ENCODE measurements at regions not wholly inside any gene's neighbourhood (a gene's known extent, or its start where the extent isn't known, plus 50 kb on each side); places are given as distances from the start of the nearest gene placed in this dataset.

GRCh38 chr4:181200076-181200475 is 1043.1 kb upstream of the TENM3 start:
- DNase-seq: no peak

DNA sequence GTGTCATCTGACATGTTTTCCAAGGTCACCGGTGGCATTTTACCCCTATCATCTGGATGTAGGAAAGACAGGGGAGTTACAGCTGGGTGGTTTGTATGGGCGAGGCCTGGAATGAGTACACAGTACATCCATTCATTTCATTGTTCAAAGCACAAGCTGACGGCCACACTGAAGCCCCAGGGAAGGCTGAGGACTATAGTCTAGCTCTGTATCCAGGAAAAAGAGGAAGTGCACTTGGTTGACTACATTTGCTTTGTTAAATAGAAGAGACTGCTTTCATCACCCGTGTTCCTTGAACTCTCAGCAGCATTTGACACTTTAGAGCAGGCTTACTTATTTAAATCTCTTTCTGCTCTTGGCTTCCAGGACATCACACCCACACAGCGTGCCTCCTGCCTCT is 1041.0 kb upstream of the TENM3 start:
- no peak for DNase-seq

DNA sequence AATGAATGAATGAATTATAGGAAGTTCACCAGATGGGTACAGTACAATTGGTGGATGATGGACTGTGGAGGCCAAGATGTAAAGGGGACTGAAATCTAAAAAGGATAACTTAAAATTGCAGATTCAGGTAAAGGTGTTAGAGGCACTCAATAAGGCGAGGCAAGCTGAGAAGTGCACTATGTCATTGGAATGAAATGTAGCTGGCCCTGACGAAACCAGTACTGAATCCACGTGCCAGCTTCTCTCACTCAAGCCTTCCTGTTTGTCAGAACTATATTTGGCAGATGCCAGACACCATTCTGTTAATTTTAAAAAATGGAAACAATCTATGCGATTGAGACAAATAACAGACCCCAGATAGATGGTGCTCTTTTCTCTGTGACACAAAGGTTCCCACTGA is 1039.1 kb upstream of the TENM3 start:
- no peak for DNase-seq

- DNase-seq: no peak
Observed at GRCh38 chr4:181213551-181213950, 1029.7 kb upstream of the TENM3 start.

DNA sequence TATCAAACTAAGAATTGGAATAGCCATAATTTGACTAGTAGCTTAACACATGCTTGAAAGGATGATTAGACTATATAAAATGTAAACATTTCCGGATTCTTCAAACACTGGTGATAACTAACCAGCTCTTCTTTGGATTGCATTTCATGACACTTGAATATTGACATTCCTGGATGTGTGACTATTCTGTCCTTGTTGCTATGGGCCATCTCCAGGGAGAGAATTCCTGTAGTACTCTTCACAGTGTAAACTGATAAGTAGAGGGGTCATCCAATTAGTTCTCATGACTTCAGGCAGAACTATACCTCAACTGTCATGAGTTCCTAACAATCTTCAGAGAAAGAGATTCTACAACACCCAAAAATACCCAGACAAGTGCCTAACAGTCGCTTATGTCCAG is 1026.7 kb upstream of the TENM3 start:
- no peak for DNase-seq

DNA sequence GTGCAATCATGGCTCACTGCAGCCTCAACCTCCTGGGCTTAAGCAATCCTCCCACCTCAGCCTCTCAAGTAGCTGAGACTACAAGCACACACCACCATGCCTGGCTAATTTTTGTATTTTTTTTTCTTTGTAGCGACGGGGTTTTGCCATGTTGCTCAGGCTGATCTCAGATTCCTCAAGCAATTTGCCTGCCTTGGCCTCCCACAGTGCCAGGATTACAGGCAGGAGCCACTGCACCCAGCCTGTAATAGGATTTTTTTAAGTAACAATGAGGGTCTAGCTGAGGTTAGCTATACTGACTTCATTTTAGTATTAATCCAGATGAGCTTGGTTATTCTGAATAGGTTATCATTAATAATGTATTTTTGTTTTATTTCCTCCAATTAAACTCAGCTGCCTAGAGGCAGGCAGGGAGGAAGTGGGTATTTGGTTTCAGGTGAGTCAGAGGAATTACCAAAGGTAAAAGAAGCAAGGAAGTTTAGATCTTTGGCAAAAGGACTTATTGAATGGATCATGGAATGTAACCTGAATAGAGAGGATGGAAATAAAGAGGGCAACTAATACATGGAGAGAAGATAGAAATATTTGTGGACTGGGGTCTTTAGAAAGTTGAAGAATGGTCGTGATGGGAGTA is 1023.3 kb upstream of the TENM3 start:
- DNase-seq: no peak

DNA sequence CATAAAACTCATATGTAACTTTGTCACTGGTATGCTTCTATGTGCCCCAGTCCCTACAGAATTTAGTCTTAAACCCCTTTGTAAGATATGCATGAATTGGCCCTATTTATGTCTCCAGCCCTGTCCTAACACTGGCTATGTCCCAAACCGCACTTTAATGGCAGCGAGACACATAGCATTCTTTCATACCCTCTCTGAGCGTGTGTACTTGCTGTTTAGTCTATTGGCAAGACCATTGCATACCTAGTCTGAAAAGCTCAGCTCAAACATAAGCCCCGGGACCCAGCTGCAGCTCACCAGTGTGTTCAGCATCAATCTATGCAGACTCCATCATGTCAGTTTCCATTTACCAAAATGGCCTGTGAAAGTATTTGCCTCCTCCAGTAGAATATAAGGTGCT is 1018.4 kb upstream of the TENM3 start:
- DNase-seq: no peak

DNA sequence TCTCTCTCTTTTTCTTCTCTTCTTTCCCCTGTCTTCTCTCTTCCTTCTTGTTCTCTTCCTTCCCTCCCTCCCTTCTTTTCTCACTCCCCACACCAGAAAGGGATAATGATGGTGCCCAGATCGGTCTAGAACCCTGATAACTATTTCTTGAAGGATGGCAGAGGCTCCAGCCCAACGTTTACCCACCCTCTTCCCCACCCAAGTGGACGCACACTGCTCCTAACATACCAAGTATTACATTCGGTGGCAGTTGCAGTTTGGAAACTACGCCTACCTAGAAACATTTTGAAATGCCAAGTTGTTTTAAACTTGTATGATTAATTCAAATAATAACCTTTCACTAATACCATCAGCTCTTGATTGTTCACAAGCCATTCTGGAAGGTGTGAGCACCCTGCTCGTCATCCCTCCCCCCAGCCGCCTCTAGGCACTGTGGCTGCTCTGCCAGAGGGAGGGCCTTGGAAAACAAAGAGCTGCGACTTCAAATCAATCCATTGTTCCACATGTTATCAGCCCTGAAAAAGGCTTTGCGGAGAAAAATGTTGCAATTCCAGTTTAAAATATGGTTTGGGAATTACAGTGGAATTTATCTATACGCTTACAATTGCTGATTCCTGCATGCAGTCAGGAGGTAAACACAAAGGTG is 1017.5 kb upstream of the TENM3 start:
- no peak for DNase-seq

DNA sequence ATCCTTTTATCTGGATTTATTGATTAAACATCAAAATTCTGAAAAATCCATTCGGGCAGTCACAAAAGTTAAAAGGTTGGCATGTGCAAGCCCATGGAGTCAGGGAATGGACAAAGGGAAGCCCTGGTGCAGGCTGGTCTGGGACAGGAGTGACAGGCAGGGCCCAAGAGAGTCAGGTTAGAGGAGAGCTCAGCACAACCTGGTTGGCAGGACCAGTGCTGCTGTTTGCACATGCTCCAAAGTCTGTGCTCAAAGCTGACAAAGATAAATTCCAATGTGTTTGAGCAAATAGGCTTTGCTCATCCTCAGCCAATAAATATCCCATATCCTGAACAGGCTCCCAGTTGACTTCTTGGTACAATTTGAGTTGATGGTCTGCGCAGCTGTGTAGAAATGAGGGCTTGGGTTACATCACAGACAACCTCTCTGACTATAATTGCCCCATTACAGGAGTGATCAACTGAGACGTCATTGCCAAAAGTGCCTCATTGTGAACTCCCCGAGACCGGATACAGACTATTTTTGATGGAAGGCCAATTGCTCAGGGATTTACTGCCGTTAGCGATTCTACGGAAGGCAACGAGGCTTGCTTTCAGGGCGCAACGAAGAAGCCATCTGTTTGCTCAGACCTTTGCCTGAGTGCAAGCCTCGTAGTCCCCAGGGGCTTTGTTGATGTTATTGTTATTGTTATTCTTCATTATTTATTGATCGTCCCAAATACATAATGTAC is 1008.1 kb upstream of the TENM3 start:
- no peak for DNase-seq

- DNase-seq: no peak
Observed at GRCh38 chr4:181245326-181245725, 997.9 kb upstream of the TENM3 start.

DNA sequence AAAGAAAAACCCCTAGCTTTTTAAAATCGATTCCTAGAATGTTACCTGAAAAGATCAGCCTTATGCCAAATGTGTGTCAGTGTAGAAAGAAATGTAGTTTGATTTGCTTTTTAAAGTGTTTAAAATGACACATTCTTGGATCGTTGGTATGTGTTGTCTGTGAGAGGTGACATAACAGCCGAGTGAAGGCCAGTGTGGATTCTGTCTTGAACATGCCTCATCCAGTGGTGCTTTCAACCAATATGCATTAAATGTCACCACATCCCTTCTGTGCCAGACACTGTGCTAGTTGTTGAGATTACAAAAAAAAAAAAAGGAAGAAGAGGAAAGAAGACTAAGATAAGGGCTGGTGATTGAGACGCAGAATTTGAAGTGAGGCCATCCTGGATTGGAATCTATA is 994.2 kb upstream of the TENM3 start:
- DNase-seq: no peak

- no peak for DNase-seq
Observed at GRCh38 chr4:181254771-181255170, 988.4 kb upstream of the TENM3 start.

DNA sequence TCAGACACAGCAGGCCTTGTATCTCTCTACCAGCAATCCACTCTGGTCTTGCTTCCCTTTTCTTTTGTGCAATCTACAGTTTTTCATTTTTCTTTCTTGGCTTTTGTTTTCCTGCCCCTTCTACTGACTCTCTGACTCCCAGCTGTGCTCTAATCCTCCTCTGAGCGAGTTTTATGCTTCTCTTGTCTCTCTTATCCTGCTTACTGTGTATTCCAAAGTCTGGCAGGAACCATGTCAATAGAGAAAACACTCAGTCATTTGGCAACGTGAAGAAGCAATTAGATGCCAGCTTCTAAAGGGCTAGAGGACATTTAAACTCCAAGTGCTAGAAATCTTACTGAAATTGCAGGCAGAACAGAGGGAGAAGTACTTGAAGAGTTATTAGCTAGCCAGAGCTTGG is 984.6 kb upstream of the TENM3 start:
- no peak for DNase-seq

DNA sequence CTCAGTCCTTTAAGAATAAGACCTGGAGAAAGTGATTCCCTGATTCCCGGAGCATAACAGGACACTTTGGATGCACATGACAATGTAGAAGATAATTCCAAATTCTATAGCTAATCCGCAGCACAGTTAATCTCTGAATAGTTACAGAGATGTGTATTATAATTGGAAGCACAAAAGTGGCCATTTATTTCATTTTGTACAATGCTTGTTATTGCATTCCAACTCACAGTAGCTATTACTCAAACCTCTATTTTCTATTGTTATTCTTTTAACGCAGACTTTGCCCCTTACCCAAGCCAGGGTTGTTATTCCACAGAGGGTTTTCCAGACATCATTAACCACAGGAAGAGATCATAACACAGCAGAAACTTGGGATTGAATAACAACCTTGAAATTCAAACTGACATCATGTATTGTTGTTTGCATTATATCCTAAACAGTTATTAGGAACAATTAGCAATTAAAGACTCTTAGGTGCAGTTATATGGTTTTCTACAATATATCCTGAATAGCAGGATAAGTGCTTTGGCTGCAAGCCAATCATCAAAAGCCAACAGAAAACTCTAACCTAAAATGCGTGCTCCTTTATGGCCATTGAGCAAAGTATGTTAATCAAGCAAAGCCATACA is 984.0 kb upstream of the TENM3 start:
- DNase-seq: no peak

- peak; percentile 1 for DNase-seq
Observed at GRCh38 chr4:181261279-181261678, 981.9 kb upstream of the TENM3 start.

- no peak for DNase-seq
Observed at GRCh38 chr4:181264893-181265292, 978.3 kb upstream of the TENM3 start.

- no peak for DNase-seq
Observed at GRCh38 chr4:181265370-181265769, 977.8 kb upstream of the TENM3 start.

DNA sequence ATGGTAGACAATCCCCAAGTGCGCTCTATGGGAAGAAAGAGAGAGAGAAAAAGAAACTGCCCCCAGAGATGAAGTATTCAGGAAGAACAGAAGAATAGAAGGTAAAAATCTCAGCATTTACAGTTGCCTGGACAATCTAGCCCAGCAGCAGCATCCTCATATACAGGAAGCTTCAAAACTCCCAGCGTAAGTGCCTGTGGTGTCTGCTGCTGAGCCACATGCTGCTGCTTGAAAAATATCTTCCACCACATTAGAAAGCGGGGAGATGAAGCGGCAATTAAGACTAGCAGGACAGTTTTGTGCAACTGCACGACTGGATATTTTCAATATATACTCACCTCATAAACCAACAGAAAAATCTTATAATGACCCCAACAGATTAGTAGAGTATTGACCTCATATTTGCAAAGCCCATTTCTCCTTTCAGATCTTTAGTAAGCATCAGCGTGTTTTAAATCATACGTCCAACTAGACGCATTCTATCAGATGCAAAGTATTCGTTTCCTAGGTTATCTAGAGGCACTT is 972.0 kb upstream of the TENM3 start:
- no peak for DNase-seq

- no peak for DNase-seq
Observed at GRCh38 chr4:181272422-181272821, 970.8 kb upstream of the TENM3 start.

DNA sequence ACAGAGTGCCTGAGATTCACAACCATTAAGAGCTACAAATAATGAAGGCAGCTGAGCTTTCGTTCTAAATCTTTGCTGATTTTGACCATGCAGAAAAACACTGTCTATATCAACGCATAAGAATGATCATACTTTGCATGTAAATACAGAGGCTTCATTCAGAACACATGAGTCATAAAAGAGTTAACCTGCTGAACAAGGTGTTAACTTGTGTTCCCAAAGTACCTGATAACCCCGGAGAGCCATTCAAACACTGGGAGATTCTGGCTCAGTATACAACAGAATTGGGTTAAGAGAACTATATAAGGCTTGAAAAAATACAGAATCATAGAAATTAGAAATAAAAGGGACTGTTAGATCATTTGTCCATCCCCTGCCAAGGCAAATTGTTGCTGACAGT is 964.3 kb upstream of the TENM3 start:
- no peak for DNase-seq

- DNase-seq: no peak
Observed at GRCh38 chr4:181281451-181281850, 961.8 kb upstream of the TENM3 start.

DNA sequence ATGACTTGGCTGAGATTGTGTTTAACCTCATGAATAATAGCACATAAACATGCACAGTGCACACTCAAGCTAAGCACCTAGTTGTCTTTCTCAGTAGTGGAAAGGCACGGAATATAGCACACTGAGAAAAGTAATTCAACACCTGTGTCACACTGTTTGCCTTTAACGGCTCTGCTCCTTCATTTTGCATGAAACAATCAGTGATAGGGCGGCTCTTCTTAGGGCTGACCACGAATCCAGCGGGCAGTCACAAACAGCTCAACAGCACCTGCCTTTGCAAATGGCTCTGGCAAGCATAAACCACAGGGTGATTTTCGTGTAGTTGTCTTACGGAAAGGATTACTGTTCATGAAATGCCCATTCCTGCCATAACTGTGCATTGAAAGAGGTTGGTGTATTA is 954.0 kb upstream of the TENM3 start:
- no peak for DNase-seq

DNA sequence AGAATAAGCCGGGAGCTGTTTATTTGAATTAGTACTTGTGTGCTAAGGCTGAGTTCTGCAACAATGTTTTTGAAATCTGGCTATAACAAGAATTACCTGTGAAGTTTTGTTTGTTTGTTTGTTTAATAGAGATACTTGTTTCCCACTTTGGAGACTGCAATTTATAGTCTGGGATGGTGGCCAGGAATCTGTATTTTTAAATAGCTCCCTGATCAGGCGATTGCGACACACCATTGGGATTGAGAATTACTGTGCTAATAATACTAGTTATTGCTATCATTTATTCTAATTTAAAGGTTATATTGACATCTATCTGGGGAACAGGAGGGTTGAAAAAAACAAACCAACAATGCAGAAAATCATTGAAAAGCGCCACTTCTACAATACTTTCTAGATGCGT is 951.6 kb upstream of the TENM3 start:
- no peak for DNase-seq

DNA sequence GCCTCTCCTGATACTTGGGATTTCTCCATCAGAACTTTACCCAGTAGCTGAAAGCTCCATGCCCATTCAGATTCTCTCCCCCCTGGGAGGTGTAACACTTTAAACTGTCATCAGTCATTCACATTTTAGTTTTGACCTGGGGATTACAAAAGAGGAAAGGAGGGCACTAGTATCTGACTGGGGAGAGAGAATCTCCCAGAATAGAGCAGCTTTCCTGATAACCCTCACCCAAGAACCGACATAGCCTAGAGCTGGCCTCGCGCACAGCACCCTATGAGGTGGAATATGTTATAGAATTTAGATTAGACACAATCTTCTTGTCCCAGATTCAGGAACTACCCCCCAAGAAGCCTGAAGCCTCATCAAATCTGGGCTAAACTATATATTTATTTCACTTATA is 950.2 kb upstream of the TENM3 start:
- DNase-seq: no peak

Measured in NCI-H226 (cell line).